T-helper 1 cell treated with Interleukin-12 subunit alpha and Interleukin-12 subunit beta and Interleukin-4 antibody, amounts not matched to agents 30 ng/mL and 1 ng/mL, for 36 hours (primary cell): ENCODE measurements at regions not wholly inside any gene's neighbourhood (a gene's known extent, or its start where the extent isn't known, plus 50 kb on each side); places are given as distances from the start of the nearest gene placed in this dataset.
"Not testable (repeated sequence)": the region's sequence is repeated elsewhere in the genome, so short reads cannot be mapped to it uniquely, and the experiment has no call there.

Source experiments
- intact Hi-C: fragments of 100-400 bp; cut with micrococcal nuclease; formaldehyde crosslinking; loops from one replicate; pipeline ENCODE4 v1.15.1; 2024

GRCh38 chr4:72786401-72786990, 217.5 kb upstream of the ADAMTS3 start:
- intact Hi-C loops = no loop called here

- intact Hi-C loops = no loop called here
Measured at GRCh38 chr4:72779241-72779640, 210.2 kb upstream of the ADAMTS3 start.

- intact Hi-C loops = no loop called here
Measured at GRCh38 chr4:72777436-72777835, 208.4 kb upstream of the ADAMTS3 start.

GRCh38 chr4:72770708-72771107, 201.7 kb upstream of the ADAMTS3 start:
- intact Hi-C loops = no loop called here

GRCh38 chr4:72768364-72768763, 199.3 kb upstream of the ADAMTS3 start:
- intact Hi-C loops = no loop called here

- intact Hi-C loops = no loop called here
Measured at GRCh38 chr4:72767618-72768302, 198.7 kb upstream of the ADAMTS3 start.

GRCh38 chr4:72765788-72766187, 196.8 kb upstream of the ADAMTS3 start:
- intact Hi-C loops = not testable (repeated sequence)

GRCh38 chr4:72761368-72762038, 192.5 kb upstream of the ADAMTS3 start:
- intact Hi-C loops = no loop called here

GRCh38 chr4:72753414-72753813, 184.4 kb upstream of the ADAMTS3 start:
- intact Hi-C loops = not testable (repeated sequence)

GRCh38 chr4:72744103-72744725, 175.2 kb upstream of the ADAMTS3 start:
- intact Hi-C loops = no loop called here

GRCh38 chr4:72743078-72743477, 174.1 kb upstream of the ADAMTS3 start:
- intact Hi-C loops = no loop called here

GRCh38 chr4:72715299-72715698, 146.3 kb upstream of the ADAMTS3 start:
- intact Hi-C loops = no loop called here

GRCh38 chr4:72714482-72715279, 145.7 kb upstream of the ADAMTS3 start:
- intact Hi-C loops = no loop called here

- intact Hi-C loops = no loop called here
Measured at GRCh38 chr4:72712997-72713396, 144.0 kb upstream of the ADAMTS3 start.

- intact Hi-C loops = loop anchor here (10.0 kb wide), 1 partner anchor 1425 kb away; no protein-coding TSS in a partner anchor
Measured at GRCh38 chr4:72709475-72709874, 140.5 kb upstream of the ADAMTS3 start.

GRCh38 chr4:72706684-72707083, 137.7 kb upstream of the ADAMTS3 start:
- intact Hi-C loops = loop anchor here (10.0 kb wide), 1 partner anchor 1428 kb away; no protein-coding TSS in a partner anchor

GRCh38 chr4:72704925-72705640, 136.1 kb upstream of the ADAMTS3 start:
- intact Hi-C loops = loop anchor here (5.0 to 10.0 kb wide), 2 partner anchors 947 to 1430 kb away; no protein-coding TSS in a partner anchor

- intact Hi-C loops = loop anchor here (1.0 to 10.0 kb wide), 4 partner anchors 554 to 1432 kb away; no protein-coding TSS in a partner anchor
Measured at GRCh38 chr4:72702948-72703347, 133.9 kb upstream of the ADAMTS3 start.

- intact Hi-C loops = loop anchor here (1.0 to 10.0 kb wide), 4 partner anchors 555 to 1433 kb away; no protein-coding TSS in a partner anchor
Measured at GRCh38 chr4:72701987-72702819, 133.2 kb upstream of the ADAMTS3 start.
